SHP77 treated with DMSO at 0.1 percent for 48 hours (cell line): ENCODE measurements at regions not wholly inside any gene's neighbourhood (a gene's known extent, or its start where the extent isn't known, plus 50 kb on each side); places are given as distances from the start of the nearest gene placed in this dataset.

Experiments
- DNase-seq: peaks from one replicate; lab custom pipeline; 2025; lab: John Stamatoyannopoulos, UW

DNA sequence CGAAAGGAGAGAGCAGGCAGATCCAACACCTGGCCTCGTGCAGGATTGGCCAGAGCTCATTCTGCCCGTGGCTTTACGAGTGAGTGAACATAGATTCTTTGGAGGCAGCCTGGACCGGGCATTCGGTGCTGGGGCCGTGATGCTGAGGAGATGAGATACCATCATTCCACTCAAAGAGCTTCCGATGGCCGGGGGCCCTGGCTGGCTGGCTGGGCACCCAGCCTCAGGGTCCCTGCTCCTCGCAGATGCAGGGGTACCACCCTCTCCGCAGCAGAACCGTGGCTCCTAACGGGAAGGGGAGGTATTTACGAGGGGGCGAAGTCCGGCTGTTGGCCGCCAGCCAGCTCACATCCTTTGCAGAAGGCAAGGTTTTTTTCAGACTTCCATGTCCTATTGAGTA lies 66.1 kb upstream of the FOXF1 start:
- DNase-seq: no peak

GRCh38 chr16:86444661-86445060 lies 65.7 kb upstream of the FOXF1 start:
- no peak for DNase-seq

DNA sequence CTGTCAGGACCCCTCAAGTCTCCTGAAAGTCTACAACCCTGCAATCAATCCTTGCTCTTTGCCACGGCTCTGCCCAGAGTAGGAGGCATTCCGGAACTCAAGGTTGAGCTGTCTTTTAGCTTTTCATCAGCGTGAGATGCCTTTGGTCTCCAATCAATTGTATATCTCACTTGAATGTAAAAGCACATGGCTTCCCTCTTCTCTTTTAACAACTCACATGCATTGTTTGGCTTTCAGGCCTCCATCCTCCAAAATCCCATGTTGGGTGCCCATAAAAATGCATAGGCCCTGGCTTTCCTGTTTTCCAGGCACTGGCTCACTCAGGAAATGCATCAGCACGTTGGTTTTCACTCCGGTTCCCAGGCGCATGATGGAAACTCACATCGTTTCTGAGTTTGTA lies 64.0 kb upstream of the FOXF1 start:
- no peak for DNase-seq

- DNase-seq: no peak
Measured at GRCh38 chr16:86447228-86447627, 63.1 kb upstream of the FOXF1 start.

DNA sequence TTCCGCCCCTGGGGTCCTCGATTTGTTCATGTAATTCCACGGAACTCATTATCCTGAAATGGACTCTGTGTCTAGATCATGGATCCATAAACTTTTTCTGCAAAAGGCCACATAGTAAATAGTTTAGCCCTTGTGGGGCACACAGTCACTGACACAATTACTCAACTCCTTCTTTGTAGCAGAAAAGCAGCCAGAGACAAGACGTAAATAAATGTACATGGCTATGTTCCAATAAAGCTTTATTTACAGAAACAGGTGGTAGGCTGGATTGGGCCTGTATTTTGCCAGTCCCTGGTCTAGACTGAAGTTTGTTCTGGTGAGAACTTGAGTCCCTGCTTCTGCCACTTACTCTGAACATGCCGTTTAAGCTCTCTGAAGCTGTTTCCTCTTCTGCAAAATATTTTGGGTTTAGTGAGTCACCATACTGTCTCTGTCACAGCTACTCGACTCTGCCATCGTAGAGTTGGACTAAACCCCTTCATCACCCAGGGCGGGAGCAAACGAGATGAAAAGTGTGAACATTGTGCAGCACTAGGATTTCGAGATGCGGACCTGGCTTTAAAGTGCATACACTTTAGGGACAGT lies 61.9 kb upstream of the FOXF1 start:
- no peak for DNase-seq

DNA sequence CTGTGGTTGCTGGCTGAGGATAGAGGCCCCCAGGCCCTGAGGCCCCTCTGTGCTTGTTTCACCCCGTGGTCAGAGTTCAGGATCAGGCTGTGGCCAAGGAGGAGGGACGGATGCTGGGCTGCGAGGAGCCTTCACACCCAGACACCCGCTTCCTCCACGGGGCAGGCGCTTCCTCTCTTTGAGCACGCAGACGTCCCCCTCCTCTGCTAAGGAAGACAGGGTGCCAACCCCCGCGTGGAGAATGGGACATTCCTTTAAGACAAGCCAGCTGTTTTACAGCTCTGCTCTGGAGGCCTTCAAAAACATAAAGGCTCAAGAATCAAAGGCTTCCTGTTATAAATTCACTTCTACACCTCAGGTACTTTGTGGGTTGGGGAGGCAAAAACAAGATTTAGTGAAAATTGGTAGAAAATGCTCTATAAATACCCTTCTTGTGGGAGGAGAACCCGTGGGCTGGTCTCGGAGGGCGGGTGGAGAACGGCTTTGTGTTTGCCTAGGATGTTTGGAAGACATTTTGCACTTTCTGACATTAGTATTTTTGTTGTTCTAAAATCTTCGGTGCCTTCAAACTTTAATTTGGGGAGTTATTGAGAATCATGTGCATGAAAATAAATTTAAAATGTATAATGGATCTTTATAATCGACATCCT lies 60.8 kb upstream of the FOXF1 start:
- no peak for DNase-seq

DNA sequence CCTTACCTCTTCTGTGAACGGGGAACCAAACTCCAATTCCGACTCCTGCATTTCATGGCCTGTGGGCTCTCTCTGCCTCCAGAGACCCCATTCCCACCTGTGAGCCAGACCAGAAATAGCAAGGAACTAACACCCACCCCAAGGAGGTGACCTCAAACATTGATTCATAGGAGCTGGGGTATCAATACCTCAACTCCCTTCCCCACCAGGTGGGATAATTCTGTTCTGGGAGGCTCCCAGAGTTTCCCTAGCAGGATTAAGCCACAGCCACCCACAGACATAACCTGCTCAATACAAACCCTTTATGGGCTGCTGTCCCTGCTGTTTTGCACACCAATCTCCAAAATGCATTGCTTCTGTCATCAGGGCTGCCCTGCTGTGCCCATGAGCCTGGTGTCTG lies 59.6 kb upstream of the FOXF1 start:
- no peak for DNase-seq

GRCh38 chr16:86452451-86452850 lies 57.9 kb upstream of the FOXF1 start:
- DNase-seq: no peak

DNA sequence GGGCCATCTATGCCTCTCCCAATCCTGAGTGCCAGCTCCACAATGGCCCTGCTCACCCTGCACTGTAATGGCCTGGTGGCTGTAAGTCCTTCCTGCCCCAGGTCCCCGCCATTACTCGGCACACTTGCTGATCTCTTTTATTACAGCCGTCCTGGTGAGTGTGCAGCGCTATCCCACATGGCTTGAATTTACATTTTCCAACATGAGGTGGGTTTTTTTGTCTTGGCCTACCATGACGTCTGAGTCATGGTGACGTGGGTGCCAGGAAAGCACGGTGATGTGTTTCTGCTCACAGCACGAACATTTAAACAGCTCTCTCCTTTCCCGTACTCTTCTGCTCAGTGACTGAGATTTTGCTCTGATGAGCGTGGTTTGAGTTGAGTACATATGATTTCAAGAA lies 55.2 kb upstream of the FOXF1 start:
- no peak for DNase-seq

DNA sequence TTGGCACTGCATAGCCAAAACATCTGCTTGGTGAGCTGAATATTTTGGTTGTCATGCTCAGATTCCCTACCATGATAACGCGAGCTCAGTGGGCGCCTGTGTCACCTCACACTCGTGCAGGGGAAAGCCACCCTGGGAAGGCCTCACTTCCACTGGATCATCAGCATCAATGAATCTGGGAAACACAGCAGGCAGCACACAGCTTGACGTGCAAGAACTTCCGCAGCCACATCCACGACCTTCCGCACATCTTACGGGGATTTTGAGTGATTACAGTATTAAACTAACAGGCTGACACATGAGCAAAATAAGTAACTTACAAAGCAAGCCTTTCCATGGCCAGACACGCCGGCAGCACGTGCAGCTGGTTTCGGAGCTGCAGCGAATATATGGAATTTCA lies 54.7 kb upstream of the FOXF1 start:
- no peak for DNase-seq

DNA sequence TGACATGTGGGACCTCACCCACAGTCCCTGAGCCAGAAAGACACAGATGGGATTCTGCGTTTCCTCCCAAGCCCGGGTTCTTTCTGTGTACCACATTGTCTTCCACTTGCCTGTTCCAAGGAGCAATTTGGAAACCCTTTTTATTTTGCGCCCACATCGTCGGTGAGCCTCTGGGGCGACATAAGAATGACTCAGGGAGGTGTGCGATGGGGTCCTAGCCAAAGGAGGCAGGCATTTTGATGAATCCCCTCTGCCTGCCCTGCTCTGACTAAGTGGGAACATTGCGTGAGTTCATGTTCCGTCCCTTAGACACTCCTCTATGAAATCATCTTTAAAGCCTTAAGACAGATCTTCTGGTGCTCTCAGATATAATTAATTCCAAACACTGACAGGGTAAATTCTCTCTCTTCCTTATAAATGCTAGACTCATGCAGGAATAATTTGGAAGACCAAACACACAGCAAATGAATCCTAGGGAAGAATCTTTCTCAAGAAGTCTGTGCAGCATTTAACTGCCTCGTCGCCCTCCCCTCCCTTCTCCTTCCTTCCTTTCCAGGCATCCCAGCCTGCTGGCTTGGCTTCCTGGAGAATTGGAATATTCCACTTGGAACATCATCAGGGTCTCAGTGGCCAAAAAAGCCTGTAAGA lies 52.7 kb upstream of the FOXF1 start:
- no peak for DNase-seq

GRCh38 chr16:86458149-86458777 lies 52.1 kb upstream of the FOXF1 start:
- DNase-seq: no peak

GRCh38 chr16:86459266-86459665 lies 51.1 kb upstream of the FOXF1 start:
- no peak for DNase-seq
